ENCODE measurements at regions not wholly inside any gene's neighbourhood (a gene's known extent, or its start where the extent isn't known, plus 50 kb on each side); places are given as distances from the start of the nearest gene placed in this dataset.

- TF ChIP-seq, protein P1, sequence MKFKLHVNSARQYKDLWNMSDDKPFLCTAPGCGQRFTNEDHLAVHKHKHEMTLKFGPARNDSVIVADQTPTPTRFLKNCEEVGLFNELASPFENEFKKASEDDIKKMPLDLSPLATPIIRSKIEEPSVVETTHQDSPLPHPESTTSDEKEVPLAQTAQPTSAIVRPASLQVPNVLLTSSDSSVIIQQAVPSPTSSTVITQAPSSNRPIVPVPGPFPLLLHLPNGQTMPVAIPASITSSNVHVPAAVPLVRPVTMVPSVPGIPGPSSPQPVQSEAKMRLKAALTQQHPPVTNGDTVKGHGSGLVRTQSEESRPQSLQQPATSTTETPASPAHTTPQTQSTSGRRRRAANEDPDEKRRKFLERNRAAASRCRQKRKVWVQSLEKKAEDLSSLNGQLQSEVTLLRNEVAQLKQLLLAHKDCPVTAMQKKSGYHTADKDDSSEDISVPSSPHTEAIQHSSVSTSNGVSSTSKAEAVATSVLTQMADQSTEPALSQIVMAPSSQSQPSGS (CRISPR knock-in tag; IDR thresholded peaks at IDR 0.05): no peak
- TF ChIP-seq HDAC8 (tag; IDR thresholded peaks at IDR 0.05) (no peak), PTBP1 (IDR thresholded peaks at IDR 0.05; ENCODE audit: low read depth, low read length) (no peak), SMAD1 (IDR thresholded peaks at IDR 0.05; ENCODE audit: low read depth, low read length, partially characterized antibody) (no peak), EGR1 (conservative IDR thresholded peaks at IDR 0.05) (no peak)
Observed at GRCh38 chr4:24285759-24286158, 298.6 kb downstream of the DHX15 start (continued).

DNA sequence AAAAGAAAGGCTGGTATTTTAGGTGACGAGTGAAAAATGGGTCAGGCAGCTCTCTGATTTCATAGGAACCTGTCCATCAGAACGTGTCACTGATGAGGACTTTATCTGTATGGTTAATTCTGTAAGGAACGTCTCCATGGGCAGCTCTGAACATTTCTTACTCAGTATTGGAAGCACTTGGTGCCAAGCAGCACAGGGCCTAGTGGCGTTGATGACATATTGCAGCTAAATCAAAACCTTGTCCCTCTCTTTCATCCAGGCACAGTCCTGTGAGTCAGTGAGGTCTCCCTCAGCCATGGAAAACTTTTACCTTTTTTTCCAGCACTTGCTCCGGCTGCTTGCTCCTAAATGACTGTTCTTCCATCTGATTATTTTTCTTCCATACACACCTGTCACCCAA lies 301.9 kb downstream of the DHX15 start:
- Histone ChIP-seq H3K9me1 (ENCODE audit: control insufficient read depth, insufficient read depth, low read length) (no peaks in the 10 kb centered on the region), H3K27ac (ENCODE audit: extremely low read depth, low read depth, low read length) (no peak overlapping the region), H3K9me3 (replicated peaks; ENCODE audit: control insufficient read depth, insufficient read depth, low read depth, low read length) (no peaks in the 10 kb centered on the region), H4K20me1 (replicated peaks; ENCODE audit: control insufficient read depth, insufficient read depth, low read length) (no peaks in the 10 kb centered on the region), H3K36me3 (ENCODE audit: control insufficient read depth, insufficient read depth, low read length) (no peaks in the 10 kb centered on the region), H3K27me3 (ENCODE audit: control insufficient read depth in 2 of 2, insufficient read depth in 2 of 2, low read length in 2 of 2) (peaks cover 0 to 4% of the 10 kb centered on the region in 2 experiments; a peak in 1 of 5 replicates), H3K4me2 (ENCODE audit: insufficient read depth, low read length) (no peak overlapping the region), H3K4me1 (replicated peaks in 1 of 2; ENCODE audit: control insufficient read depth in 2 of 2, insufficient read depth in 2 of 2, low read length in 2 of 2) (no peaks in the 10 kb centered on the region), H3K79me2 (ENCODE audit: control insufficient read depth, insufficient read depth, low read length) (no peaks in the 10 kb centered on the region), H3K9ac (ENCODE audit: insufficient read depth in 1 of 2, low read depth in 2 of 2, low read length in 2 of 2) (no peak overlapping the region), H3K4me3 (no peak overlapping the region), H2AFZ (ENCODE audit: low read depth, low read length) (no peak overlapping the region)
- no peak for DNase-seq (ENCODE audit: extremely low read depth in 1 of 4, low spot score in 3 of 4)
- no TSS peak for BruUV-seq (replicated peaks)
- ChIA-PET POLR2A (no interaction called here), CTCF (ENCODE audit: low intra/inter-chr PET ratio) (no interaction called here)
- no peak for ATAC-seq
- 0% methylated on average over 5 of the region's 5 CpGs for WGBS (ENCODE audit: insufficient coverage, low coverage, missing lambda C conversion rate)
- intact Hi-C loops (cut with micrococcal nuclease) (no loop called here), in situ Hi-C loops (cut with MboI) (no loop called here)
- no peak for FAIRE-seq
- no peak for TF ChIP-seq TFE3 (CRISPR knock-in tag; IDR thresholded peaks at IDR 0.05)
- TF ChIP-seq, protein P2, sequence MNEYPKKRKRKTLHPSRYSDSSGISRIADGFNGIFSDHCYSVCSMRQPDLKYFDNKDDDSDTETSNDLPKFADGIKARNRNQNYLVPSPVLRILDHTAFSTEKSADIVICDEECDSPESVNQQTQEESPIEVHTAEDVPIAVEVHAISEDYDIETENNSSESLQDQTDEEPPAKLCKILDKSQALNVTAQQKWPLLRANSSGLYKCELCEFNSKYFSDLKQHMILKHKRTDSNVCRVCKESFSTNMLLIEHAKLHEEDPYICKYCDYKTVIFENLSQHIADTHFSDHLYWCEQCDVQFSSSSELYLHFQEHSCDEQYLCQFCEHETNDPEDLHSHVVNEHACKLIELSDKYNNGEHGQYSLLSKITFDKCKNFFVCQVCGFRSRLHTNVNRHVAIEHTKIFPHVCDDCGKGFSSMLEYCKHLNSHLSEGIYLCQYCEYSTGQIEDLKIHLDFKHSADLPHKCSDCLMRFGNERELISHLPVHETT (CRISPR knock-in tag; conservative IDR thresholded peaks at IDR 0.05 in 1 of 2, IDR thresholded peaks at IDR 0.05 in 1 of 2): no peak
- TF ChIP-seq, protein P3, sequence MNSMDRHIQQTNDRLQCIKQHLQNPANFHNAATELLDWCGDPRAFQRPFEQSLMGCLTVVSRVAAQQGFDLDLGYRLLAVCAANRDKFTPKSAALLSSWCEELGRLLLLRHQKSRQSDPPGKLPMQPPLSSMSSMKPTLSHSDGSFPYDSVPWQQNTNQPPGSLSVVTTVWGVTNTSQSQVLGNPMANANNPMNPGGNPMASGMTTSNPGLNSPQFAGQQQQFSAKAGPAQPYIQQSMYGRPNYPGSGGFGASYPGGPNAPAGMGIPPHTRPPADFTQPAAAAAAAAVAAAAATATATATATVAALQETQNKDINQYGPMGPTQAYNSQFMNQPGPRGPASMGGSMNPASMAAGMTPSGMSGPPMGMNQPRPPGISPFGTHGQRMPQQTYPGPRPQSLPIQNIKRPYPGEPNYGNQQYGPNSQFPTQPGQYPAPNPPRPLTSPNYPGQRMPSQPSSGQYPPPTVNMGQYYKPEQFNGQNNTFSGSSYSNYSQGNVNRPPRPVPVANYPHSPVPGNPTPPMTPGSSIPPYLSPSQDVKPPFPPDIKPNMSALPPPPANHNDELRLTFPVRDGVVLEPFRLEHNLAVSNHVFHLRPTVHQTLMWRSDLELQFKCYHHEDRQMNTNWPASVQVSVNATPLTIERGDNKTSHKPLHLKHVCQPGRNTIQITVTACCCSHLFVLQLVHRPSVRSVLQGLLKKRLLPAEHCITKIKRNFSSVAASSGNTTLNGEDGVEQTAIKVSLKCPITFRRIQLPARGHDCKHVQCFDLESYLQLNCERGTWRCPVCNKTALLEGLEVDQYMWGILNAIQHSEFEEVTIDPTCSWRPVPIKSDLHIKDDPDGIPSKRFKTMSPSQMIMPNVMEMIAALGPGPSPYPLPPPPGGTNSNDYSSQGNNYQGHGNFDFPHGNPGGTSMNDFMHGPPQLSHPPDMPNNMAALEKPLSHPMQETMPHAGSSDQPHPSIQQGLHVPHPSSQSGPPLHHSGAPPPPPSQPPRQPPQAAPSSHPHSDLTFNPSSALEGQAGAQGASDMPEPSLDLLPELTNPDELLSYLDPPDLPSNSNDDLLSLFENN (IDR thresholded peaks at IDR 0.05; ENCODE audit: low read depth in 2 of 2, low read length in 2 of 2): no peak
- no peak for TF ChIP-seq PTTG1 (tag; IDR thresholded peaks at IDR 0.05; ENCODE audit: low read depth)
